Dendritic cell treated with granulocyte-macrophage colony-stimulating factor and Interleukin-4, amounts not matched to agents 40 ng/mL and 50 ng/mL, for 4 days (primary cell): ENCODE measurements at regions not wholly inside any gene's neighbourhood (a gene's known extent, or its start where the extent isn't known, plus 50 kb on each side); places are given as distances from the start of the nearest gene placed in this dataset.

ENCODE experiments used
- H3K27ac Mint-ChIP-seq: one replicate; pipeline ENCODE4 v1.8.0; 2022; ENCODE audit warnings: mild to moderate bottlenecking, mixed read lengths
- H3K27me3 Mint-ChIP-seq: one replicate; pipeline ENCODE4 v1.8.0; 2022; ENCODE audit warnings: mild to moderate bottlenecking, mixed read lengths
- H3K36me3 Mint-ChIP-seq: one replicate; pipeline ENCODE4 v1.8.0; 2022; ENCODE audit warnings: low read depth, mixed read lengths
- H3K4me1 Mint-ChIP-seq: one replicate; pipeline ENCODE4 v1.8.0; 2022; ENCODE audit warnings: low read depth, mixed read lengths
- H3K4me3 Mint-ChIP-seq: one replicate; pipeline ENCODE4 v1.8.0; 2022; ENCODE audit warnings: mild to moderate bottlenecking, moderate library complexity, mixed read lengths
- H3K9me3 Mint-ChIP-seq: one replicate; pipeline ENCODE4 v1.8.0; 2022; ENCODE audit warnings: mixed read lengths
- intact Hi-C: fragments of 100-400 bp; cut with micrococcal nuclease; formaldehyde crosslinking; loops from one replicate; pipeline ENCODE4 v1.15.0; 2022

DNA sequence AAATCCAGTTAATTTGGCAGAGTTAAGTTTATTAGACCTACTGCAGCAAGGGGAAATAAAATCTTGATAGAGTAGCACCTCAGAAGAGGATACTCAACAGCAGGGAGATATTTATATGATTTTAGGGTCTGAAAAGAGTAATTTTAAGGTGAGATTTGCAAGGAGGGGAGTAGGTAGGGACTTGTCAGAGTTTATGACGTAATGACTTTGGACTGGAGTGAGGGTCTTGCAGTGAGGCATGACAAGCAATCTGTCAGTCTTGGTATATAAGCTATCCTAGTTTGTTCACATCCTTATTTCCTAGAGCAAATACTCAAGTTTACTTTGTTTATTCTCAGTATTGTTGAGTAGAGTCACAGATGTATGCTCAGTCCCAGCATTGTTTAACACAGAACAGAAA, 722.6 kb downstream of the TLE4 start:
- Mint-ChIP-seq H3K27ac (no peak overlapping the region), H3K27me3 (no peaks in the 10 kb centered on the region), H3K4me3 (no peak overlapping the region), H3K36me3 (no peaks in the 10 kb centered on the region), H3K4me1 (no peaks in the 10 kb centered on the region), H3K9me3 (peaks cover 9% of the 10 kb centered on the region)
- intact Hi-C loops: no loop called here

DNA sequence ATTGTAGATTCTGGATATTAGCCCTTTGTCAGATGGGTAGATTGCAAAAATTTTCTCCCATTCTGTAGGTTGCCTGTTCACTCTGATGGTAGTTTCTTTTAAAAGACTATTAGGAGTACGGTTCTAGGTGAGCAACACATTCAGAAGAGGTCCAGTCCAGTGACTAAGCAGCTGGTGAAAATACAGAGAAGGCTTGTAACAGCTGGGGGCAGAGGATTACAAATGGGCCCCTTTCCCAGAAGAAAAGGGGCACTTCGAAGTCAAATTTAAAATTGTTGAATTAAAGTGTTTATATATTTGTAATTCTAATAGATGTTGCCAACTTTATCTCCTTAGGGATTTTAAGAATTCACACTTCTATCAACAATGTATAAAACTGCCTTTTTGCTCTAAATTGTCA, 720.5 kb downstream of the TLE4 start:
- intact Hi-C loops: no loop called here
- Mint-ChIP-seq H3K27me3 (no peaks in the 10 kb centered on the region), H3K27ac (no peak overlapping the region), H3K36me3 (no peaks in the 10 kb centered on the region), H3K4me3 (no peak overlapping the region), H3K9me3 (peaks cover 7% of the 10 kb centered on the region), H3K4me1 (no peaks in the 10 kb centered on the region)

DNA sequence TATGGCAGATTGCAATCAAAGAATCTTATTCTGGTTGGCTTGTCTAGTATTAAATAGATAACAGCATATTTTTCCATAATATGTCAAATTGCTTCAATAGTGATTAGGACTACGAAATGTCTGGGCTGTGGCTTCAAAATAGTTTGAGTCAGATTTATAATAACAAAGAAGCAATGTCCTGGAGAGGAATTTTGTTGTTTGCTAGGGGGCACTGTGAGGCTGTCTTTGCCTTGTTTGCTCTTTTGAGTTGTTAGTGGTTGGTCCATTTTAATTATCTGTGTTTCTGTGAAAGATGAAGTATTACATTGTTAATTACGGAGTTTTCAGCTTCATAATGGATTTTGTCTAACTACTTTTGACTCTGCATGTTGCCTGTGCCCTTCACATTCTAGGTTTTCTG, 713.6 kb downstream of the TLE4 start:
- Mint-ChIP-seq H3K9me3 (peaks cover 6% of the 10 kb centered on the region), H3K27ac (no peak overlapping the region), H3K4me3 (no peak overlapping the region), H3K4me1 (no peaks in the 10 kb centered on the region), H3K36me3 (no peaks in the 10 kb centered on the region), H3K27me3 (no peaks in the 10 kb centered on the region)
- intact Hi-C loops: no loop called here

GRCh38 chr9:80282766-80283165, 711.0 kb downstream of the TLE4 start:
- Mint-ChIP-seq H3K27ac (no peak overlapping the region), H3K36me3 (no peaks in the 10 kb centered on the region), H3K4me3 (no peak overlapping the region), H3K27me3 (no peaks in the 10 kb centered on the region), H3K9me3 (peaks cover 5% of the 10 kb centered on the region), H3K4me1 (no peaks in the 10 kb centered on the region)
- intact Hi-C loops: no loop called here

GRCh38 chr9:80259079-80259478, 687.3 kb downstream of the TLE4 start:
- intact Hi-C loops: no loop called here

GRCh38 chr9:80251778-80252177, 680.0 kb downstream of the TLE4 start:
- Mint-ChIP-seq H3K4me3 (no peak overlapping the region), H3K27ac (no peak overlapping the region), H3K9me3 (peaks cover 42% of the 10 kb centered on the region), H3K4me1 (no peaks in the 10 kb centered on the region), H3K27me3 (no peaks in the 10 kb centered on the region), H3K36me3 (no peaks in the 10 kb centered on the region)
- intact Hi-C loops: no loop called here

More at GRCh38 chr9:80259079-80259478, 687.3 kb downstream of the TLE4 start:
- H3K4me1 Mint-ChIP-seq: no peaks in the 10 kb centered on the region
- H3K27me3 Mint-ChIP-seq: no peaks in the 10 kb centered on the region
- H3K27ac Mint-ChIP-seq: no peak overlapping the region
- H3K36me3 Mint-ChIP-seq: no peaks in the 10 kb centered on the region
- H3K4me3 Mint-ChIP-seq: no peak overlapping the region
- peaks cover 45% of the 10 kb centered on the region for H3K9me3 Mint-ChIP-seq

DNA sequence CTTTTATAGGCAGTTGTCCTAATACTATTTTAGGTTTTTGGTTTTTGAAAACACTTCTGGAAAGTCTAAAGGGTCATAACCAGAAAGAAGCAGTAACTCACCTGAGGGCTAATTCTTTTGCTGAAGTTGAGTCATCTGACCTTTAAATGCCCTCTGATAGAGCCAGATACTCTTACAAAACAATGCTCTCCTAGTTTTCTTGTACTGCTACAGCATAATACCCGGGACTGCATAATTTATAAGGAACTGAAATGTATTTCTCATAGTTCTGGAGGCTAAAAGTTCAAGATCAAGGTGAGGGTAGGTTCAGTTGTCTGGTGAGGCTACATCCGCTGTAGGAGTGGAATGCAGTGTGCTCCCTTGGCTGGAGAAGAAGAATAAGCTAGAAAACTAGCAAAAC, 670.3 kb downstream of the TLE4 start:
- H3K27me3 Mint-ChIP-seq: no peaks in the 10 kb centered on the region
- H3K27ac Mint-ChIP-seq: no peak overlapping the region
- no peak overlapping the region for H3K4me3 Mint-ChIP-seq
- peaks cover 21% of the 10 kb centered on the region for H3K9me3 Mint-ChIP-seq
- no peaks in the 10 kb centered on the region for H3K36me3 Mint-ChIP-seq
- H3K4me1 Mint-ChIP-seq: no peaks in the 10 kb centered on the region
- intact Hi-C loops: no loop called here

DNA sequence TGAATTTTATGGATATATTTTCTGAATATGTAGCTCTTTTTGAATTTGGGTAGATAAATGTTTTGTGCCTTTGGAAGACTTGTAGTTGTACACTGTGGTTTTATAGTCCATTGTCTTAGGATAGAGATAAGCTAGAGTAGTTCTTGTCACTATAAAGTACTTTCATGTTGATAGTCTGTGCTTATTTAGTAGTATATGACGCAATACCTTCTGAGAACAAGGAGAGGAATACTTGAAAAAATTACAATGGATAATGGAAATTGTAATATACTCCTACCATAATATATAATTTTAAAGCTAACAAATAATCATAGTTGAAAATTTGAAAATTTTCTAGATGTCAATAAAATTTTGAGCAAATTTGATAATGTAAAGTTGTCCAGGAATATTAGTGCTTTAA, 664.0 kb downstream of the TLE4 start:
- no peaks in the 10 kb centered on the region for H3K36me3 Mint-ChIP-seq
- no peaks in the 10 kb centered on the region for H3K27me3 Mint-ChIP-seq
- no peaks in the 10 kb centered on the region for H3K4me1 Mint-ChIP-seq
- no peak overlapping the region for H3K4me3 Mint-ChIP-seq
- H3K9me3 Mint-ChIP-seq: peaks cover 65% of the 10 kb centered on the region
- no peak overlapping the region for H3K27ac Mint-ChIP-seq
- intact Hi-C loops: no loop called here

DNA sequence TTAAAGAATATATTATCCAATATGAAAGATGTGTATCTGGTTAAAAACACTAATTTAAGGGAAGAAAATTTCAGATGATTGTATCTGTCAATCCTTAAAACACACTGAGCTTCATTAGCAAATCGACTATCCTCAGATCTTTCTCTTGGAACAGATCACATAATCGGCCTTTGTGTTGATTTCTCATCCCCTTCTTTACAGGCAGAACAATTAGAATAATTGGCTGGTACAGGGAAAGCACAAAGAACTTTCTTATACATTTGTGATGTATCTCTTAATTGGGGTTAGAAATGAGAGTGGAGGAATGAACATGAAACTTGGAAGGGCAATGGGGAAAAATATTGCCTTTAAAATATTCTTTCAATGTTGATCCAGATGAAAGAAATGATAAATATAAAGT, 662.1 kb downstream of the TLE4 start:
- no peak overlapping the region for H3K27ac Mint-ChIP-seq

DNA sequence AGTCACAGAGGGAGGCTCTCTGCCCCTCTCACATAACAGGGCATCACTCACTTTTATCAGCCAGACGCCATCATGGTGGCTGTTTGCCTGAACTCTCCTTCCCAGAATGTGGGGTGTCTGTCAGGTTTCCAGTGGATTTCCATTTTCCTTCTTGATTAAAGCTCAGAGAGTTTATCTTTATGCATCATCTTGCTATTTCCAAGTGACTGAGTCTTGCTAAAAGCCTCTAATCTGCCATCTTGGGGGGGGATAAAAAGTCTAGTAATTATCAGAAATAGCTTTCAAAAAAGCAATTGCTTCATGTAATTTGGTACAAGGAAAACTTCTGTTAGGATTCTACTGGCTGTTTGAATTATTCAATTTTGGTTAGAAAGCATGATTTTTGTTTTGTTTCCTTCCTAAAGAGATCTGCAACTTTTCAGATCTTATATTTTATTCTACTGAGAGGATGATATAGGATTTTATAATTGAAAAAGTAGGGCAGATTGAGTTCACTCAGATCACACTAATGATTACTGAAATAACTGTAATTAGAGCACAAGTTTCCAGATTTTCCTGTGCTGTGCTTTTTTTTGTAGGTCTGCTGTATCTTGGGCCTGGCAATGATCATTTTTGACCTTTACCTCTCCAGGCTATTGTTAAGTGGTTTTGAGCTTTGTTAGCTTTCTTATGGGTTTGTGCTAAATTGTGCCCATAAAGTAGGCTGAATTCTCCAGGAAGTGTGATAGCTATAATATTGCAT, 661.5 kb downstream of the TLE4 start:
- no peaks in the 10 kb centered on the region for H3K27me3 Mint-ChIP-seq
- intact Hi-C loops: no loop called here
- H3K27ac Mint-ChIP-seq: no peak overlapping the region
- H3K36me3 Mint-ChIP-seq: no peaks in the 10 kb centered on the region
- no peaks in the 10 kb centered on the region for H3K4me1 Mint-ChIP-seq
- H3K4me3 Mint-ChIP-seq: no peak overlapping the region
- peaks cover 63% of the 10 kb centered on the region for H3K9me3 Mint-ChIP-seq

More for the DNA sequence above, 662.1 kb downstream of the TLE4 start:
- peaks cover 68% of the 10 kb centered on the region for H3K9me3 Mint-ChIP-seq
- H3K4me3 Mint-ChIP-seq: no peak overlapping the region
- H3K4me1 Mint-ChIP-seq: no peaks in the 10 kb centered on the region
- intact Hi-C loops: no loop called here
- H3K27me3 Mint-ChIP-seq: no peaks in the 10 kb centered on the region
- no peaks in the 10 kb centered on the region for H3K36me3 Mint-ChIP-seq

- peaks cover 50% of the 10 kb centered on the region for H3K9me3 Mint-ChIP-seq
- H3K4me3 Mint-ChIP-seq: no peak overlapping the region
- H3K36me3 Mint-ChIP-seq: no peaks in the 10 kb centered on the region
- no peaks in the 10 kb centered on the region for H3K27me3 Mint-ChIP-seq
- no peak overlapping the region for H3K27ac Mint-ChIP-seq
- no peaks in the 10 kb centered on the region for H3K4me1 Mint-ChIP-seq
- intact Hi-C loops: no loop called here
Observed at GRCh38 chr9:80231318-80232236, 659.8 kb downstream of the TLE4 start.

DNA sequence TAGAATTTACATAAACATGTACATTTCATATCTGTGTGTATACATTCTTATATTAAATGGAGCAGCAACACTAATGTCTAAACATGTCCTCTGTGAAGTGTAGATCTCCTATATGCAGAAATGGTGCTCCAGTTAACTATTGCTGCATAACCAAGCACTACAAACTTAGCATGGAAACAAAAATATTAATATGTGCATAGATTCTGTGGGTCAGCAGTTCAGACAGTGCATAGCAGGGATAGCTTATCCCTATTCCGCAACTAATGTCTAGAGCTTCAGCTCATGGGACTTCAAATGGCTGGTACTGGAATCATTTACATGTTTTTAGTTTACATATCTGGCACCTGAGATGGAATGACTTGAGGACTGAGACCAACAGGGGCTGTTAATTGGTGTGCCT, 652.1 kb downstream of the TLE4 start:
- Mint-ChIP-seq H3K27me3 (no peaks in the 10 kb centered on the region), H3K9me3 (peaks cover under 1% of the 10 kb centered on the region), H3K36me3 (no peaks in the 10 kb centered on the region), H3K4me3 (no peak overlapping the region), H3K27ac (no peak overlapping the region), H3K4me1 (no peaks in the 10 kb centered on the region)
- intact Hi-C loops: no loop called here

GRCh38 chr9:80222466-80223169, 650.9 kb downstream of the TLE4 start:
- H3K4me3 Mint-ChIP-seq: no peak overlapping the region
- H3K27me3 Mint-ChIP-seq: no peaks in the 10 kb centered on the region
- H3K4me1 Mint-ChIP-seq: no peaks in the 10 kb centered on the region
- intact Hi-C loops: no loop called here
- H3K36me3 Mint-ChIP-seq: no peaks in the 10 kb centered on the region
- no peaks in the 10 kb centered on the region for H3K9me3 Mint-ChIP-seq
- H3K27ac Mint-ChIP-seq: no peak overlapping the region

DNA sequence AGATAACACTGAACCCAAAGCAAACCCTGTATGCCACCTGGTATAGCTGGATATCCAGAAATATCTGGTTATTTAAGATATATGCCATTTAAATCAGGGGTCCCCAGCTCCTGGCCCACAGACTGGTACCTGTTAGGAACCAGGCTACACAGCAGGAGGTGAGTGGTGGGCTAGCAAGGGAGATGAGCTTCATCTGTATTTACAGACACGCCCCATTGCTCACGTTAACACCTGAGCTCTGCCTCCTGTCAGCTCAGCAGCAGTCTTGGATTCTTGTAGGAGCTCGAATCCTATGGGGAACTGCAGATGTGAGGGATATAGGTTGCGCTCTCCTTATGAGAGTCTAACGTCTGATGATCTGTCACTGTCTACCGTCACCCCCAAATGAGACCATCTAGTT, 646.6 kb downstream of the TLE4 start:
- Mint-ChIP-seq H3K4me3 (no peak overlapping the region), H3K36me3 (no peaks in the 10 kb centered on the region), H3K27ac (no peak overlapping the region), H3K4me1 (no peaks in the 10 kb centered on the region), H3K27me3 (no peaks in the 10 kb centered on the region), H3K9me3 (peaks cover 17% of the 10 kb centered on the region)
- intact Hi-C loops: no loop called here
